Right lobe of liver (tissue), 4 donors: ENCODE measurements at regions not wholly inside any gene's neighbourhood (a gene's known extent, or its start where the extent isn't known, plus 50 kb on each side); places are given as distances from the start of the nearest gene placed in this dataset.

Experiments used
- POLR2A ChIP-seq: fragments of 450-650 bp; IDR thresholded peaks from one replicate; pipeline ENCODE4 v1.6.1; 2017; ENCODE audit warnings: antibody characterized with exemption, mild to moderate bottlenecking
- TF ChIP-seq, protein P1 (sequence below), 4 donors: fragments of 200-600 bp in 3 of 4; fragments of 450-650 bp in 1 of 4; IDR thresholded peaks; one replicate each; pipeline versions ENCODE4 v1.5.1 to v1.8.0; 2016 to 2022; ENCODE audit warnings: antibody characterized with exemption in 4 of 4, mild to moderate bottlenecking in 2 of 4
- donor health status: DM: no; HTN: no; CAD: no.
- donor health status: DM: no; HTN: no; CAD: no.
- donor health status: DM: no; HTN: yes; CAD: no.

DNA sequence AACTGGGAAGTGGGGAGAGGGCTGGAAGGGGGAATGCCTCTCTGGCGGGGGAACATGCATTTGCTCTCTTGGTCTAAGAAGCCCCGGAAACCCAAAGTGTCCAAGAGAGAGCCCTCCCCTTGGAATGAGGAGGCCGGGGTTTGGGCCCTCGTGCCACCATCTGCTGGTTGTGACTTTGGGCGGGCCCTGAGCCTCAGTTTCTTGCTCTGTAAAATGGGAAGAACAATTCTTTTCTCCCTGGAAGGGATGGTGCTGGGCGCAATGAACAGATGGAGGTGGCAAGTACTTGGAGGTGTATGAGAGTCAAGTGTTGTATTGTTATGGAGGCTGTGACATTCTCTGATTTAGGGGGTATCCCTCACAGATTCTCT lies 69.9 kb upstream of the TARDBP start:
- TF ChIP-seq, protein P1, sequence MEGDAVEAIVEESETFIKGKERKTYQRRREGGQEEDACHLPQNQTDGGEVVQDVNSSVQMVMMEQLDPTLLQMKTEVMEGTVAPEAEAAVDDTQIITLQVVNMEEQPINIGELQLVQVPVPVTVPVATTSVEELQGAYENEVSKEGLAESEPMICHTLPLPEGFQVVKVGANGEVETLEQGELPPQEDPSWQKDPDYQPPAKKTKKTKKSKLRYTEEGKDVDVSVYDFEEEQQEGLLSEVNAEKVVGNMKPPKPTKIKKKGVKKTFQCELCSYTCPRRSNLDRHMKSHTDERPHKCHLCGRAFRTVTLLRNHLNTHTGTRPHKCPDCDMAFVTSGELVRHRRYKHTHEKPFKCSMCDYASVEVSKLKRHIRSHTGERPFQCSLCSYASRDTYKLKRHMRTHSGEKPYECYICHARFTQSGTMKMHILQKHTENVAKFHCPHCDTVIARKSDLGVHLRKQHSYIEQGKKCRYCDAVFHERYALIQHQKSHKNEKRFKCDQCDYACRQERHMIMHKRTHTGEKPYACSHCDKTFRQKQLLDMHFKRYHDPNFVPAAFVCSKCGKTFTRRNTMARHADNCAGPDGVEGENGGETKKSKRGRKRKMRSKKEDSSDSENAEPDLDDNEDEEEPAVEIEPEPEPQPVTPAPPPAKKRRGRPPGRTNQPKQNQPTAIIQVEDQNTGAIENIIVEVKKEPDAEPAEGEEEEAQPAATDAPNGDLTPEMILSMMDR (IDR thresholded peaks at IDR 0.05): no peak
- TF ChIP-seq POLR2A: no peak
